NCI-H2196 treated with DMSO at 0.1 percent for 48 hours (cell line): ENCODE measurements at regions not wholly inside any gene's neighbourhood (a gene's known extent, or its start where the extent isn't known, plus 50 kb on each side); places are given as distances from the start of the nearest gene placed in this dataset.
"Not testable (repeated sequence)": the region's sequence is repeated elsewhere in the genome, so short reads cannot be mapped to it uniquely, and the experiment has no call there.

Experiments used
- DNase-seq: peaks from one replicate; lab custom pipeline; 2025; ENCODE audit not compliant: unreplicated experiment; lab: John Stamatoyannopoulos, UW

DNA sequence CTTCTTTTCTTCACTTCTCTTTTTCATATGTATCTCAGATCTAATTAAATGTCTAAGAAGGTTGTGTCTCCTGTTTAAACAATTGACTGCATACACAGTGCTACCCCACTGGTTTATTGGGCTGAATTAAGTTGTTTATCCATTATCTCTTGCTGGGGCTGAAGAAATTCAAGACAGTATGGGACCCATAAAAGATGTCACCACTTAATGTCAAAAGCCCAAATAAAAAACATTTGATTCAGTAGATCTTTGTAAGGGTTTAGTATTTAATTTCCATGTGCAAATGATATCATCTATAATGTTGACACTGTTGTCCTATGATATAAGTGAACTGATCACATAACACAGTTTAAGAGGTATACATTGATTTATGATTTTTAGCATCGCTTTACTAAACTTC, 1431.9 kb upstream of the PCDH20 start:
- no peak for DNase-seq

DNA sequence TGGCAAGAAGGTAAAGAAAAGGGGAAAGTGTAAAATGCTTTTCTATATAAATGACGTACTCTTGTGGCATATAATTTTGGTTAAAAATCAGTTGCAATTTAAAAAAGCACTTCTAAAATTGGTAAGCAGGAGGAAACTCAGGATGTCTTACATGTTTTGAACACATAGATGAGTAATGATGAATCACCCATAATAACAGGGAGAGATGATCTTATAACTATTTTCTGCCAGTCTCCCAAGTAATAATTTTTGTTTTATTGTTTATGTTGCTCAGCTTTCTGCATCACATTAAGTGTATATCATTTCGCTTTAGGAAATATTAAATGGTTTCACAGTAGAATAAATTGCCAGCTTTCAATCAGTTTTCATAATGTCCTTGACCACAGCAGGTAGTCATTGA, 1430.7 kb upstream of the PCDH20 start:
- no peak for DNase-seq

DNA sequence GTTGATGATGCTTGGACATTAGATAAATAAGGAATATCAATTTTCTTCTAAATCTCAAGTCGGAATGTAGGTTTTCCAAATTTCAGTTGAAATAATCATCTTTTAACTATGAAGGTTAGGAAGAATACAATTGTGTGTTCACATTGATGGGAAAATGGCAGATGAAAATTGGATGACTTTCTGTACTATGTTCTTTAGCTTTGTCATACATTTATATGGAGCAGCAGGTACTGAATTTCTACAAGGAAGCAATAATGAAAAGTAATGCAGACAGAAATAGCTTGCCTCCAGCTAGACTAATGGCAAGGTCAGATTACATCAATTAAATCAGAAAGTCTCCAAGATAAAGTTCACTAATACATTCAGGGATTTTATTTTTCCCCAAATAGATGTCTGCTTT, 1423.7 kb upstream of the PCDH20 start:
- no peak for DNase-seq

GRCh38 chr13:62838929-62839328, 1423.3 kb upstream of the PCDH20 start:
- no peak for DNase-seq

GRCh38 chr13:62837895-62838294, 1422.2 kb upstream of the PCDH20 start:
- DNase-seq = no peak

DNA sequence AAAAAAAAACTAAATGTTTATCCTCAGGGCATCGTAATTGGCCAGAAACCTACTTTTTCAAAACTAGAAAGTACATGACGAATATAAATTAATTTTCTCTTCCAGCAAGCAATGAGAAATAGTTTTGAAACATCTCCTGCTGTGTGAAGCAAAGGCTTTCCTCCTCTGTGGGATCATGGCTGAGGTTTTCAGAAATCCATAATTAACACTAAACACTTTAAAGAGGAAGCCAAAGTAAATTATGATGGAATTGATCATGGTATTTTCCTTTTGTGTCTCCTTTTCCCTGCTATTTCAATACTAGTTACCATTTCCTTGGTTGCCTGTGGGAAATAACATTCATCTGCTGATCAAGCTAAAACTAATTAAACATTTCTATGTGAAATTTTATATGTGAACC, 1413.8 kb upstream of the PCDH20 start:
- DNase-seq = no peak

DNA sequence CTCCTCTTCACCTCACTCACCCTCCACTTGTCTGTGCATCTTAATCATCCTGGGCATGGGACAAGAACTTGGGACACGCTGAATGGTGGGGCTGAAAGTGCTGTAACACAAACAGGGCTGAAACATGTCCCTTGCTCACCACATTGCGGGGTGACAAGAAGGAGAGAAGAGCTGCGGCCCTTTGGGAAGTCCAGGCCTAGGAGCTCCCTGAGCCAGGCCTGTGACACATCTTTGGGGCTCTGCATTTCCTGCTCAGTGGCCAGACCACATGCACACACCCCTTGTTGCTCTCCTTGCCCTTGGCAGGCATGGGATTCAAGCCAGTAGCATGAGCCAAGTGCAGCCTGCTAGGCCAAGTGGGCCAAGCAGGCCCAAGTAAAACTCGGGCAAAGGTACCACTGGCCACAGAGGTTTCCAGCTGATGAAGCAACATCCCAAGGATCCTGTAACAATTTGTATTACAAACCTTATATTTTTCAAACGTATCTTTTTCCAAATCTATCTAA, 1384.3 kb upstream of the PCDH20 start:
- no peak for DNase-seq

DNA sequence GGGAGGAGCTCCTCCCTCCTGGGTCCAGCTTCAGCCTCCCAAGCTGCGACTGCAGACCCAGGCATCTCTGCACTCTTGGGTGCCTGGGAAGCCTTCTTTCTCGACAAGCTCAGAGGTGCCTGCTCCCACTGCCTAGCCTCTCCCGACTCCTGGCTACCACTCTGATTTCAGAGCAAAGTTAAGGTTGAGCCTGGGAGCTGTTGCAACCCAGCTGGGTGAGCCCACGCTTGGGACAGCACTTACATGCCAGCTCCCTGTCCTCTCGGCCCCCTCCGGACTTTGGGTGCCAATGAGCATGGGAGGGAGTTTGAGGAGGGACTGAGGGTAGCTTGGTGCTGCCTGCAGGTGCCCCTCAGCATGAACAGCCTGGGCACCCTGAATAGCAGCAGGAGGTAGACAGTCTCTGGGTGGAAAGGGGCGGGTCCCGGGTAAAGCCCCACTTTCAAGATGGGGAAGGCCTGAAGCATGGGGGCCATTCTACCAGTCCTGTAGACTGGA, 1383.4 kb upstream of the PCDH20 start:
- no peak for DNase-seq

GRCh38 chr13:62793850-62794249, 1378.2 kb upstream of the PCDH20 start:
- no peak for DNase-seq

DNA sequence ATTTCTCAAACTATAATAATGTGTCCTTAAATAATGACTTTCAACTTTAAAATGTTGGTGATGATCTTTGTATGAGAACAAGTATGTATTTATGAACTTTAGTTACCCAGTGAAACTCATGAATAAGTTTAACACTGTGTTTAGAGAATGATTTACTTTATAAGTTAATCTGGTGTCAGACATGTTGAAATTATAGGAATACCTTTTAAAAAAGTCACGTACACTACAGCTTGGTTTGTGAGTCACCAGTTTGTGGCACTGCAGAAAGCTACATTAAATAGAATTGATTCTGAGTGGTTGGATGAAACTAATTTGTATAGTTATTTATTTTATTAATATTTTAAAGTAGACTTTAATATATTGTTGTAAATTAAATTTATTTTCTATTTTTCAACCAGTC, 1366.2 kb upstream of the PCDH20 start:
- no peak for DNase-seq

GRCh38 chr13:62779161-62779560, 1363.5 kb upstream of the PCDH20 start:
- no peak for DNase-seq

DNA sequence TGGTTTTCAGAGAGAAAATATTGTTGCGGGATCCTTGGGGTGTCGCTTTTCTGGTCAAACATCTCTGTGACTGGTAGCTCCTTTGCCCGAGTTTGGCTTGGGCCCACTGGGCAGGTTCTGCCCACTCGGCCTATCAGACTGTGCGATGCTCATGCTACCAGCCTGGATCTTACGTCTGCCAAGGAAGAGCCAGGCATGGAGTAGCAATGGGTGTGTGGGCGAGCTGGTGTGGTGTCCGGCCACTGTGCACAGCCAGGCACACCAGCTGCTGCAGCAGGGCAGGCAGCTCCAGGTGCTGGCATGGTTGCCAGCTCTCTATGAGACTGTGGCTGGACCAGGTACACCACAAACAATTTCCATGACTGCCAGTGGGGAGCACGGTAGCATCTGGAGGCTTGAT, 1351.8 kb upstream of the PCDH20 start:
- DNase-seq = no peak

- no peak for DNase-seq
Measured at GRCh38 chr13:62760724-62761123, 1345.1 kb upstream of the PCDH20 start.

GRCh38 chr13:62747629-62748028, 1332.0 kb upstream of the PCDH20 start:
- no peak for DNase-seq

GRCh38 chr13:62747152-62747551, 1331.5 kb upstream of the PCDH20 start:
- DNase-seq = no peak

DNA sequence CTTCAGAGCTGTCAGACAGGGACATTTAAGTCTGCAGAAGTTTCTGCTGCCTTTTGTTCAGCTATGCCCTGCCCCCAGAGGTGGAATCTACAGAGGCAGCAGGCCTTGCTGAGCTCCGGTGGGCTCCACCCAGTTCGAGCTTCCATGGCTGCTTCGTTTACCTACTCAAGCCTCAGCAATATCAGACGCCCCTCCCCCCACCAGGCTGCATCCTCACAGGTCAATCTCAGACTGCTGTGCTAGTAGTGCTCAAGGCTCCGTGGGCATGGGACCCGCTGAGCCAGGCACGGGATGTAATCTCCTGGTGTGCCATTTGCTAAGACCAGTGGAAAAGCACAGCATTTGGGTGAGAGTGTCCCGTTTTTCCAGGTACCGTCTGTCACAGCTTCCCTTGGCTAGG, 1314.1 kb upstream of the PCDH20 start:
- not testable (repeated sequence) for DNase-seq

GRCh38 chr13:62721893-62722292, 1306.2 kb upstream of the PCDH20 start:
- DNase-seq = no peak

GRCh38 chr13:62711948-62712347, 1296.3 kb upstream of the PCDH20 start:
- not testable (repeated sequence) for DNase-seq

- no peak for DNase-seq
Measured at GRCh38 chr13:62710787-62711186, 1295.1 kb upstream of the PCDH20 start.

DNA sequence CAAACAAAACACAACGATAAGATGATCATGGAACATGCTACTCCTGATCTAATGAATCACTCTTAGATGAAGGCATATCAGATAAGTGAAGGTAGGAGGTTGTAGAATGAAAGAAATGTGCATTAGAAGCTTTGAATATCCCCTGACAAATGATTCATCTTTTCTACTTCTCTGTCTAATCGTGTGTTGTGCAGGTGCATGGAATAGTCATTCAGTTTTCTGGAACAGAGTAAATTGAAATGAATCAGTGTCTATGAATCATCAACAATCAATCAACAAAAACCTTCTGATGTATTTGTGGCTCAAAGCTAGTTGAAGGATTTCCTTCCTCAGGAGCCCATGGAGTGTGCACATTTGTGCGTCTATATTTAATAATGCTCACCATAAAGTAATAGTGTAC, 1290.4 kb upstream of the PCDH20 start:
- DNase-seq = no peak

- no peak for DNase-seq
Measured at GRCh38 chr13:62704875-62705274, 1289.2 kb upstream of the PCDH20 start.

GRCh38 chr13:62702502-62702901, 1286.9 kb upstream of the PCDH20 start:
- no peak for DNase-seq

DNA sequence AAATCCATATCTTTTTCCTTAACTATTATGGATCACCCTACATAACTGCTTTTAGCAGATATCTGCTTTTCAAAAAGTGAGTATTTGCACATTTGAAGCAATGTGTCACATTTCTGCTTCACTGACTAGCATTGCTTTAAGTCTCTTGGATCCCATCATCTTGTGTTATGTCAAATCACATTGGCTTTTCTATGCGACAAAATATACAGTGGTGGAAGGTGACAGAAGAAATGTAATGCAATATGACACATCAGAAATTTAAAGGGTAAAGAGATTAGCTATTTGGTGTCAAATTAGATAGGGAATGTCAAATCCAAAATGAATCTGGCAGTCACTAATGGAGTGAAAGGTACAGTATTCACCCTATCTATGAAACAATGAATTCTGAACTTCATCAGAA, 1282.1 kb upstream of the PCDH20 start:
- DNase-seq = no peak

GRCh38 chr13:62696490-62696889, 1280.8 kb upstream of the PCDH20 start:
- DNase-seq = no peak
